ENCODE measurements at regions not wholly inside any gene's neighbourhood (a gene's known extent, or its start where the extent isn't known, plus 50 kb on each side); places are given as distances from the start of the nearest gene placed in this dataset.
"Not testable (repeated sequence)": the region's sequence is repeated elsewhere in the genome, so short reads cannot be mapped to it uniquely, and the experiment has no call there.

DNA sequence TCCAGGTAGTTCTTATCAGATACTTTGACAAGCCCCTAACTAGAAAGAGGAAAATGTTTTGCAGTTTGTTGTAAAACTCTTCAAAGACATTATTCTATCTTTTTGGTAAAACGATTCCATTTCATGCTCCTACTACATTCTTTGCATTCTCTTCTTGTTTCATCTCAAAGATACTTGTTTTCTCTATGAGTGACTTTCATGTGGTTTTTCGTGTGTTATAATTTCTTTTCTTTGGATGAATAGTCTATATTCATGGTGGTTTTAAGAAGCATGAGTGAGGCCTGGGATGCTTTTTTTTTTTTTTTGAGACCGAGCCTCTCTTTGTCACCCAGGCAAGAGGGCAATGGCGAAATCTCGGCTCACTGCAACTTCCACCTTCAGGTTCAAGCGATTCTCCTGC is 292.5 kb upstream of the LYZL1 start:
- DNase-seq = no peak

DNA sequence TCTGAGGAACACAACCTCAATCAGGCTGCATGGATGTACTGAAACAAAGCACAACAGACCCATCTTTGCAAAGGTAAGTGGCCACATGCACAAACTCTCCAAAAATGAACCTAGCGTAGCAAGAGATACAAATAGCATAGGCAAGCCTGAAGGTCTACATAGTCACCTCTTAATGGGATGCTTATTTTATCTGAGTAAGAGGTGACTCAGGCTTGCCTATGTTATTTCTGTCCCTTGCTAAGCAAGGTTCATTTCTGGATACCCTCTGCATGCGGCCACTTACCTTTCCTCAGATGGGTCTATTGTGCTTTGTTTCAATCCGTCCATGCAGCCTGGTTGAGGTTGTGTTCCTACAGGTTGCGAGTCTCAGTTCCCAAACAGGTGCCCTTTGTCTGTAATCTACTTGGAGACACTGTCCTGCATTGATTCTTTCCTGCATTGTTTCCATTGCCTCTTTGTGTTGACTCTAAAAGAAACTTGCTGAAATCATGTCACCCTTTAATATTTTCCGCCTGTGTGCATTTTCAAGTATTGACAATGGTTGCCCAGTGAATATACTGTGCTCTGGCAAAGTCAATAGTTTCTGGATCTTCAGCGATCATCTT is 291.8 kb upstream of the LYZL1 start:
- no peak for DNase-seq

GRCh38 chr10:28997734-28998133 is 291.1 kb upstream of the LYZL1 start:
- no peak for DNase-seq

GRCh38 chr10:29001801-29002200 is 287.1 kb upstream of the LYZL1 start:
- no peak for DNase-seq

- DNase-seq = not testable (repeated sequence)
Observed at GRCh38 chr10:29003014-29003413, 285.9 kb upstream of the LYZL1 start.

DNA sequence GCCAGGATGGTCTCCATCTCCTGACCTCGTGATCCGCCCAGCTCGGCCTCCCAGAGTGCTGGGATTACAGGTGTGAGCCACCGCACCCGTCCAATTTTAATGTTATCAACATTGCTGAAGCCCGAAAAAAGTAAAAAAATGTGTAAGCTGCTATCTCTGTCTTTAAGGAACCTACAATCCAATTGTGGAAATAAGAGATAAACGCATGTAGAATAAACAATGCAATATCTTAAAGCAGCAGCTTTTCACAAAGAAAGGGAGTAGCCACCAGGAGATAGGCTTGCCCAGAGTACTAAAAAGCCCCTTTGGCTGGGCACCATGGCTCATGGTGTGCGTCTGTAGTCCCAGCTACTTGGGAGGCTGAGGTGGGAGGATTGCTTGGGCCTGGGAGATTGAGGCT is 282.9 kb upstream of the LYZL1 start:
- no peak for DNase-seq

- DNase-seq = no peak
Observed at GRCh38 chr10:29007370-29007747, 281.5 kb upstream of the LYZL1 start.

GRCh38 chr10:29007748-29008610 is 280.9 kb upstream of the LYZL1 start:
- no peak for DNase-seq

GRCh38 chr10:29009464-29009863 is 279.4 kb upstream of the LYZL1 start:
- DNase-seq = no peak

- no peak for DNase-seq
Observed at GRCh38 chr10:29011516-29011915, 277.4 kb upstream of the LYZL1 start.

GRCh38 chr10:29012926-29013554 is 275.8 kb upstream of the LYZL1 start:
- DNase-seq = no peak

DNA sequence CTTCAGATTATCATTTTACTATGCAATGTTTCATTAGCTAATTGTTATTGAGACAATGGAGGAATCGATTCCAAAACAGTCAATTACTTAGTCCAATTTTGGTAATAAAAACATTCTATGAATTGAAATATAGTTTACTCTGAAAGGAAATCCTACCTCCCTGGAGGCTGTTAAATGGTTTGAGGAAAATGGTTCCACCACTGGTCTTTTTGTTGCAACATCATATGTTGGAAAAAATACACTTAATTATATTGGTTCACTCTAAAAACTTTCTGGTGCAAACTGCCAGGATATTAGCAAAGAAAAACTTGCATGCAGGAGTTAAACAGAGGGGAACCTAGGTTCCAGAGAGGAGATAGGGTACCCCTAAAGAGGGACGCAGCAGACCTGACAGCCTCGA is 267.3 kb upstream of the LYZL1 start:
- no peak for DNase-seq

- DNase-seq = peak; percentile 46
Observed at GRCh38 chr10:29022513-29022912, 266.4 kb upstream of the LYZL1 start.

GRCh38 chr10:29023678-29024077 is 265.2 kb upstream of the LYZL1 start:
- DNase-seq = no peak

DNA sequence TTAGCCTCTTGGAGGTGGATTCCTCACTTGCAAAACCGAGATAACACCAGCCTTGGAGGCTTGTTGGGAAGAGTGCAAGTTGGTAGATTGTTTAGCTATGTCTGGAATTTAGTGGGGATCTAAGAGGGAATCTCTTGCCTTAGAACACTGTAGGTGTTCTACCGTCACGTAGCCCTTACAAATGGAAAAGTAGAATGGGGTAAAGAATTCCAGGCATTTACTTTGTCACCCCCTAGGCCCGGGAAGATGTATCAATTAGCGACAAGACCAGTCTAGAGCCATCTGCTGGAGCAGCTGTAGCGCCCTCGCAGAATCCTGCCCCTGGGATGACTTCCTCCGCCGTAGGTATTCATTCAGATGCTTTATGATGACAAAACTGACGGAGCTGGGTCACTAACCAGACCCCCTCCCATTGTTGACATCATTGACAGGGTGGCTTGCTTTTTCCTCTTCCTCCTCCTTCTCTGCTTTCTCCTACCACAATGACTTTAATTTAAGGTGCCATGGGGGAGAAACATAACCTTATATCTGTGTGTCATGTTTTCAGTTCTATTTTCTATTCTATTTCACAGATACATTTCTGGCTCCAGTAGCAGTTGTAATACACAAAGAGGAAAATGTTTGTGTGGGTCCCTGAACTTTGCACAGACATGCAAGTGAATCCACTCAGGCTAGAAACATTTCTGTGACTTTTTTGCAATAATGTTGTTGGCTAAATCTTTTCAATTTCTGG is 262.6 kb upstream of the LYZL1 start:
- DNase-seq = no peak

GRCh38 chr10:29026802-29027580 is 261.9 kb upstream of the LYZL1 start:
- DNase-seq = no peak

DNA sequence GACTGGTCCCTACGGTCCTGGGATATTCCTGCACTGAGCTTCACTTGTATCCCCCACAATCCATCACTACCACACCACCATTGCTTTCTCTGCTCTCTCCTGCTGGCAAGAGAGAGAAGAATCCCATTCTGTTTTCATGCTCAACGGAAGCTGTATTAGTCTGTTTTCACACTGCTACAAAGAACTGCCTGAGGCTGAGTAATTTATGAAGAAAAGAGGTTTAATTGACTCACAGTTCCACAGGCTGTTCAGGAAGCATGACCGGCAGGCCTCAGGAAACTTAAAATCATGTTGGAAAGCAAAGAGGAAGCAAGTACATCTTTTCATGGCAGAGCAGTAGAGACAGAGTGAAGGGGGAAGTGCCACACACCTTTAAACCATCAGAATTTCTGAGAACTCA is 260.4 kb upstream of the LYZL1 start:
- DNase-seq = no peak

DNA sequence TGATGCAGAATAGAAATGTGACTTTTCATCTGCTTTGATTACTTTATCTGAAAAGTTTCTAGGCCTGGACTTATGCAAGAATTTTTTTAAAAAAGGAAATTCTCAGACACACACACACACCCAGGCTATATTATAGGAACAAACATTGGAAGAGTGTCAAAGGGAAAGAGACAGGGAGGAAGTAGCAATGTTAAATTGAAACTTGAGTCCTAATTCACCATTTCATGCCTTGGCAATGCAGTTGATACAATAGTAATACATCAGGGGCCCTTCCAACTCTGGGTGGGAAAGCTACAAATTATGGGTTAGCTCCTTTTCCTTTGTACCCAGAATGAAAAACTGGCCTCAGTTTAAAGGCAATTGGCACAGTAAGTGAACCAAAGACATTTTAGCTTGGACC is 258.0 kb upstream of the LYZL1 start:
- DNase-seq = no peak

GRCh38 chr10:29032169-29032568 is 256.7 kb upstream of the LYZL1 start:
- no peak for DNase-seq

- no peak for DNase-seq
Observed at GRCh38 chr10:29033311-29033940, 255.4 kb upstream of the LYZL1 start.

DNA sequence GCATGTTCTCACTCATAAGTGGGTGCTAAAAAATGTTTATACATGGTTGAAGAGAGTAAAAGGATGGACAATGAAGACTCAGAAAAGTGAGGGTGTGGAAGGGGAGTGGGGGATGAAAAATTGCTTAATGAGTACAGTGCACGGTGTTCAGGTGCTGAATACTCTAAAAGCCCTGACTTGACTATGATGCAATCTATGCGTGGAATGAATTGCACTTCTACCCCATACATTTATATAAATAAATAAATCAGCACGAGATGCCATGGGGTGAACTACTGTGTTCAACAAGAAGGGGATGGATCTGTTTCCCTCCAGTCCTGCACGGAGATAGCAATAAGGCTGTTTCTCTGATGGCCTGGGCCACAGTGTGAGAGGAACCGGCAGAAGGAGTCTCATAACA is 254.3 kb upstream of the LYZL1 start:
- DNase-seq = no peak

DNA sequence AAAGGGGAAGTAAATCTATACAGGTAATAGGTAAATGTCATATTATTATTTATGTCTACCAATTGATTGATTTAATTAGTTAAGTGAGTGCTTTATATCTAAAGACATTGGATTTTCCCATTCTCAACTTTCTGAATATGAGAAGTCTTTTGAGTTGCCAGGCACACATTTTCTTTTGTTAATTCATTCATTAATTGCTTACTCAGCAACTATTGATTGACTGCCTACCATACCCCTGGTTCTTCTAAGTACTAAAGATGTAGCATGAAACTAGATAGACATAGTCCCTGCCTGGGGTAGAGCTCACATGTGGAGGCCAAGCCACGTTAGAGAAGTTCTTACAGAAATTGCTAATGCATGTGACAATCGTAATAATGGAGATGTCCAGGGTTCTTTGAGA is 253.1 kb upstream of the LYZL1 start:
- no peak for DNase-seq
